ENCODE measurements at regions not wholly inside any gene's neighbourhood (a gene's known extent, or its start where the extent isn't known, plus 50 kb on each side); places are given as distances from the start of the nearest gene placed in this dataset.

DNA sequence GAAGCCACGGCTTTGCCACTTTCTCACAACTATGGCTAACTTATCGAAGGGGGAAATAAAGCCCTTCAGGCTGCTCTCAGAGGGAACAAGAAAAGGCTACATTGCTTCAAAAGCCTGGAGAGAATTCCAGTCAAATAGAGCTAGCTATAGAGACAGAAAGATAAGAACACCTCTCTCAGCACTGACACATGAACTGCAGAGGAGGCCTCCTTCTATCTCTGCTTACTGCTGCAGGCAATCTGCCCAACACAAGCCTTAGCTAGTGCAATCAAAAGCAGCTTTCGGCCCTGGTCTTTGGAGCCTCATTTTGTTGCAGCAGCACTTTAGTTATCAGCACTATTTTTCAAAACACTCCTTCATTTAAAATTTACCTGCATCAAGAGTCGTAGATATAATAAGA is 118.4 kb upstream of the ROBO1 start:
- TF ChIP-seq, protein P1, sequence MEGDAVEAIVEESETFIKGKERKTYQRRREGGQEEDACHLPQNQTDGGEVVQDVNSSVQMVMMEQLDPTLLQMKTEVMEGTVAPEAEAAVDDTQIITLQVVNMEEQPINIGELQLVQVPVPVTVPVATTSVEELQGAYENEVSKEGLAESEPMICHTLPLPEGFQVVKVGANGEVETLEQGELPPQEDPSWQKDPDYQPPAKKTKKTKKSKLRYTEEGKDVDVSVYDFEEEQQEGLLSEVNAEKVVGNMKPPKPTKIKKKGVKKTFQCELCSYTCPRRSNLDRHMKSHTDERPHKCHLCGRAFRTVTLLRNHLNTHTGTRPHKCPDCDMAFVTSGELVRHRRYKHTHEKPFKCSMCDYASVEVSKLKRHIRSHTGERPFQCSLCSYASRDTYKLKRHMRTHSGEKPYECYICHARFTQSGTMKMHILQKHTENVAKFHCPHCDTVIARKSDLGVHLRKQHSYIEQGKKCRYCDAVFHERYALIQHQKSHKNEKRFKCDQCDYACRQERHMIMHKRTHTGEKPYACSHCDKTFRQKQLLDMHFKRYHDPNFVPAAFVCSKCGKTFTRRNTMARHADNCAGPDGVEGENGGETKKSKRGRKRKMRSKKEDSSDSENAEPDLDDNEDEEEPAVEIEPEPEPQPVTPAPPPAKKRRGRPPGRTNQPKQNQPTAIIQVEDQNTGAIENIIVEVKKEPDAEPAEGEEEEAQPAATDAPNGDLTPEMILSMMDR (conservative IDR thresholded peaks at IDR 0.05; ENCODE audit: low read length), result no peak
- TF ChIP-seq EZH2phosphoT487 (IDR thresholded peaks at IDR 0.05; ENCODE audit: borderline replicate concordance, low read depth, low read length), result no peak
